ENCODE measurements at regions not wholly inside any gene's neighbourhood (a gene's known extent, or its start where the extent isn't known, plus 50 kb on each side); places are given as distances from the start of the nearest gene placed in this dataset.

DNA sequence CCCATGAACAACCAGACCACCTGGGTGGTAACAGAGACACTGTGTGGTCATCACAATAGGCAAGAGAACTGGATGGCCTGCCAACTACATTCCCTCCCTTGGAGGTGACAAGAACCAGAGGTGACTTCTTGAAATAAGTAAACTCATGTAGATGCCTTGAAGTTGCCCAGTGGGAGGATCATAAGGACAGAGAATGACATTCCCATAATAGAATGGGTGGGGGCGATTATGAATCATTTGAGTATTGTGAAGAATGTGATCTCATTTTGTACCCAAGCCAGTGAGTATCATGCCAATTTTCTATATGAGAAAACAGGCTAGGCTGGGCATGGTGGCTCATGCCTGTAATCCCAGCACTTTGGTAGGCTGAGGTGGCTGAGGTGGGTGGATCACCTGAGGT is 211.4 kb upstream of the GYPC start:
- DNase-seq, result no peak

DNA sequence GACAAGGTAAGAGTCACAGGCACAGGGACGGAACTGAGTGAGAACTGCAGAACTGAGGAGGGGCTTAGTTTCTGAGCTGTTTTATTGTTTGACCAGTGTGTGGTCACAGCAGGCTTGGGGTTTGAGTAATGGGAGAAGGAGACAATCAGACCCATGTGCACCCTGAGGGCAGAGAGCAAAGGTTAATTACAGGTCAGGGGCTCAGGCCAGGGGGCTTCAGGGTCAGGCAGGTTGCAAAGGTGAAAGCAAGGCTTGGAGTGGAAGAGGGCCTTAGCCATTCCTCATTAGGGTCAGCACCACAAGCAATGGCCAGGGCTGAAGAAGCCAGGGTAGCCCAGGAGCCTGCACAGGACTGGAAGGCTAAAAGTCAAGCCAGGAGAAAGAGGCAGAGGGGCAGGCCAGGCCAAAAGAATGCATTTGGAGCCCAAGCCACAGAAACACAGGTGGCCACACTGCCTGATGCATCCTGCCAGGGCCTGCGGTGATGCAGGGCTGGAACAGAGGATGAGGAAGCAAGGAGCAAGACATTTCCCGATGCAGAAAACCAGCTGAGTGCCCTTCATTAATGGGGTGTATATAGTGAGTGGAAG is 209.8 kb upstream of the GYPC start:
- DNase-seq, result no peak

DNA sequence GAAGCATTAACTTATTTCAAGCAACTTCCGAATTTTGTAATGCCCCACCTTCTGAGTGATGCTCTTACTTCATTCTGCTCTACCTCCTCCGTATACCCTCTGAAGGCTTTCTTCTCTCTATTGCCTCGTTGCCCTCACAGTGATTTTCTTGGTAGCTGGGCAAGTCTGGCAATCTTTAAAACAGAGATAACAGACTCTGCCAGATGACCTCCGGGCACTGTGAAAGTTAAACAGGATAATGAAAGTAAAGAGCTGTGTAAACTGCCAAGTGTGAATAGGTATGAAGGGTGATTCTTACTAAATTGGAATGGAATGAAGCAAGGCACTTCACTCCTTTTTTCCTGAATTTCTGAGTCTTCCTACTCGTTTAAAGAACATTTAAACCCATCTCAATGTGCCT is 207.3 kb upstream of the GYPC start:
- DNase-seq, result no peak

DNA sequence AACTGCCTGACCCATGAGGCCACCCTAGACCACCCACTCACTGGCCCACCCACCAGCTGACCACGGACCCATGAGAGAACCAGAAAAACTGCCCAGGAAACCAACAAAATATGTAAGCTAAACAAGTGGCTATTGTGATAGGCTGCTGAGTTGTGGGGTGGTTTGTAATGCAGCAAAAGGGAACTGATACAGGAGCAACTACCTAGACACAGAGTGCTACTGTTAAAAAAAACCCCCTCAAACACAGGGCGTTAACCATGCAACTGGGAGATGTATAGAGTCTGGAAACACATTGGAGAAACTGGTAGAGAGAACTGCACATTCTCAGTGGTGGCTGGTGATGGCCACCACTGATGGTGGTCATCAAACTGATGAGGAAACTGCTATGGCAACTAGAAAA is 206.3 kb upstream of the GYPC start:
- no peak for DNase-seq

DNA sequence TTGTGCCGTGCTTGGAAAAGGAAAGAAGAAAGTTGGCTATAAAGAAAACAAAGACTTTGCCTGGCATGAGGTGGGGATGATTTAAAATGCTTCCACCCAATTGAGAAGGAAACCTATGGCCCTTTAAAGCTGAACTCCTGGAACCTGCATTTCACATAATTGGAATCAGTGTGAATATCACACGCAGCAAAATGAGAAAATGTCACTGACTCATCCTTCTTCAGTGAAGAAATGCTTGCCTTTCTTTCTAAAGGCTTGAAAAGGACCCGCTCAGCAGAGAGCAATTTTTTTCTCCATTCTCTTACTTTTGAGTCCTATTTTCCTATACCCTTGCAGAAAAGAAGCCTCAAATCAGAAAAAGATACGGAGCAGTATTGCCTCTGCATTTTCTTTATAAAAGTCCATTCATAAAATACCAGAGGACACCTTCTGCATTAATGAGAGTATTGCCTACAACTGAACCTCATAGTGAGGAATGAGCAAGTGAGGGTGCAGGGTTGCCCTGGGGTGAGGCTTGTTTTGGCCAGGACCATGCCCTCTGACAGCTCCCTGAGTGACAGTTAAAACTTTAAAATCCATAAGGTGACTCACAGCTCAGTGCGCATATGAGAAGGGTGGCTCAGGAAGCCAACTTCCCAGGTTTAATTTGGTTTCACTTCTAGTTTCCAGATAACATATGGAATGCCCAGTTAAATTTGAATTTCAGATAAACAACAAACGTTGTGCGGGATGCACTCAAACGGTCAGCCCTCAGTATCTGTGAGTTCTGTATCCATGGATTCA is 191.9 kb upstream of the GYPC start:
- no peak for DNase-seq

DNA sequence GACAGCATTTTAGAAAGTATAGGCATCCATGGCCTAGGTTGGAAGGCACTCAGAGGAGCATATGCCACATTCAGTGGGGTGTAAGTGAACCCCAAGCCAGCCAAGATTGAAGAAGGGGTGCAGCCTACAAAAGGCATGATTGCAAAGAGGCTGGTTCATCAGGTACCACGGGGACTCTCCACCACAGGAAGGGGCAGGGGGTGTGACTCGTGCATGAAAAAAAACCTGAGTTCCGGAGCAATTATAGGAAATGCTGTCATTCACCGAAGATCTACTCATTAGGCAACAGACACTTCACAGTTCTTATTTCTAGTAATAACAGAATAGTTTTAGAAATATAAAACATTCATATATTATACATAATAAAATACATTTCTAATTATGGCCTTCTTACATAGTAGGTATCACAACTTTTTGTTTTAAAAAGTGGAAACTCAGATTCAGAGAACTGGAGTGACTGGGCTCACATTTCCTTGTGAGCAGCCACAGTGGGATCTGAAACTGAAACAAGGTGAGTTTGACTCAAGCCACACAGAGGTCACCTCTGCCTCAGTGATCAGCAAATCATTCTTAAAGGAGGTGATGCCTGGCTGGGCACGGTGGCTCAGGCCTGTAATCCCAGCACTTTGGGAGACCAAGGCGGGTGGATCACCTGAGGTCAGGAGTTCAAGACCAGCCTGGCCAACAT is 188.4 kb upstream of the GYPC start:
- DNase-seq, result no peak

DNA sequence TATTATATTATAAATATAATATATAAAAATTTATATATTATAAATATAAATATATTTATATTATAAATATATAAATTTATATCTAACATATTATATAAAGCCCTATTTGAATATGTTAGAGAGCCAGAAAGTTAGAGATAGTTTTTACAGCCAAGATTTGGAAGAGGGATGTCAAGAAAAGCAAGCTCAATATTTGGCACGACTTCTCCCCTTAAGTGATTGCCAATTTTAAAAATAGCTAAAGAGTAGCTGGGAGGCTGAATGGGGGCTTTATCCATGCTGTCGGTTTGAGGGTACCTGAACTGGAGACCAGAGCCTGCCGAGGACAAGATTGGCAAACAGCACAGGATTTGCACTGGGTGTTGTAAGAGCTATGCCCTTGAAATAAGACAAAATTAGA is 180.9 kb upstream of the GYPC start:
- no peak for DNase-seq

DNA sequence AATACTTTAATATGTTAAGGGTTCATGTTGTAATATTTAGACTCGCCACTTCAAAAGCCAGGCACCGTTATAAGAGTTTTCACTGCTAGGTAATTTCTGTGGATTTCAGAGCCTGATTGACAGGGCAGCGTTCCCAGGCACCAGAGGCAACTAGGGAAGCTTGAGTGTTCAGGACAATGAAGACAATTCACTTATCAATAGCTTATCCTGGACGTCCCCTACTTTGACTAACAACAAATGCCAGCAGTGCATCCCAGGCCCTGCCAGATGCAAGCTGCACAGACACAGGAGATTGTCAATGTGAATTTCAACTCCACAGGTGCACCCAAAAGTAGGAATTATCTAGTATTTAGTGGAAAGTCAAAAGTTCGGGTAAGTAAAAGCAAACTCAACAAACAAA is 179.3 kb upstream of the GYPC start:
- DNase-seq, result no peak

DNA sequence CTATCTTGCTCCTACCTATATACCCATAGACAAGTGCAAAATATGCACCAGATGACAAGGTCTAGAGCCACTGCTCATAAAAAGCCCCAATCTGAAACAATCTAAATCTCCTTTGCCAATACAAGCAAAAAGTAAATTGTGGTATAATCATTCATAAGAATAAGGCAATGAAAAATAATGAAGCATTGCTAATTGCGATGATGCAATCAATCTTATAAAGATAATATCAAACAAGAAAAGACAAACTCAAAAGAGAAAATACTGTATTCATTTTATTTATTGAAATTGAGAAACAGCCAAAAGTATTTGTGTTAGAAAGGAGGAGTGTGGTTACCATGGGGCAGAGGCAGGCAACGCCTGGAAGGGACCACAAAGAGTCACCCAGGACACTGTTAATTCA is 175.9 kb upstream of the GYPC start:
- no peak for DNase-seq

DNA sequence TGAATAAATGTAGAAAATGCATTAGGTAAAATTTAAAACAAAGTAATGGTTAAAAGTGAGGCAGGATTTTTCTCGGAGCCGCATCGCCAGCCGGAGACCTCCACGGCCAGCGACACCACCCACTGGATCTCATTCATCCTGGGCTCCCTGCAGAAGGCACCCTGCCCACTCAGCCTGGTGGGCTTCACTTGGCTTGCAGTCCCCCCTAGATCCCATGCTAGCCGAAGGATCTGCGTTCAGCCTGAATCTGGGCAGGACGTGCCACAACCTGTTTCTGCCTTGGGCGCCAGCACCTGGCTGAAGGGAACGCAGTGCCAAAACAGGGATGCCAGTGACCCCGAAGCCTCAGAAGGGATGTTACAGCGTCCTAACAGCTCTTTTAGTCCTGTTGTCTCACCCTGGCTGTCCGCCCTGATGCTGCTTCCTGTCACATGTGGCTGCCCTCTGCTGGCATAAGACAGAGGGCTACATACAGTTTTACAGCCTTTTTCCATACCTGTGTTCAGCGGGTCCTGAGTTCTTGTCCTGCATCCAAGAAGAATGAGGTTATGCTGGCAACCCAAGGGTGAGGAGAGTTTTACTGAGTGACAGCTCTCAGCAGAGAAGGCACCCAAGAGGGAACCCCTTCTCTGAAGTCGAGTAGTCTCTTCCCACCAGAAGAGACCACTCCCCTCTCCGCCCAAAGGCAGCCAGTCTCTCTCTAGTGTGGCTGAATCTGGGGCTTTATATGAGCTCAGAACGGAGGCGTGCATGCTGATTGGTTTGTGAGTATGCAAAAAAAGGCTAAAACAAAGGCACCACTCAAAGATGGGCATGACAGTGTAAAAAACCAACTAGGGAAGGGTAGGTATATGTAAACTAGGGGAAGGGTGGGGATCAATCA is 173.1 kb upstream of the GYPC start:
- DNase-seq, result no peak

DNA sequence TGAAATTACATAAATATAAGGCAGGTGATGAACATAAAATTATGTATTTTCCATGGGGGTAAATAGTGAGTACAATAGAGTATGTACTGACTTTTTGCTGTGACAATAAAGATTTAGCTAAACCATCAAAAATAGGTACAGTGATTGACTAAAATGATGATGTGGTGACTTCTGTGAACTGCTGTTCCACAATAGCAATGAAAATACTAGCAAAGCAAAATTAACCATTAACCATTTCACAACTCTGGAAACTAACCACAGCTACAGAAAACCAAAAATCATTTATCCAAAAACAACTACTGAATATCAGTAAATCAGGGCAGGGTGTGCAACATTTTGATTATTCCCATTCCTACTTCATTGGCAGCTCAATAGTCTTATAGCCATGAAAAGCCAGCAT is 161.4 kb upstream of the GYPC start:
- no peak for DNase-seq

DNA sequence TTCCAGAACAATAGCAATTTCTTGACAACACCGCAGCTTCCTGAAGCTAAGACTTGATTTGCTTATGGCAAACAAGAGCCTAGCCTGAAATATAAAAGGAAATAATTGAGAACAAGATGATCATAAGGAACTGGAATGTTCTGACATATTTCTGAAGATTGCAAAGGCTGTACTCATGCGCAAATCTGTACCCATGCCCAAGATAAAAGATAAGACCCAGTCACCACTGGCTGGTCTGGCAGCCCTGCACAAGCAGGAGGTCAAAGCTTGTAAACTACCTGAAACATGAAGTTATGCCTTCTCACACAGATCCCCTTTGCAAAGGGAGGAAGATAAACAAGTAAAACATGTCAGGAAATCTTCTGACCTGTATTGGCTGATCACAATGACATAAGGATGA is 160.8 kb upstream of the GYPC start:
- DNase-seq, result no peak

DNA sequence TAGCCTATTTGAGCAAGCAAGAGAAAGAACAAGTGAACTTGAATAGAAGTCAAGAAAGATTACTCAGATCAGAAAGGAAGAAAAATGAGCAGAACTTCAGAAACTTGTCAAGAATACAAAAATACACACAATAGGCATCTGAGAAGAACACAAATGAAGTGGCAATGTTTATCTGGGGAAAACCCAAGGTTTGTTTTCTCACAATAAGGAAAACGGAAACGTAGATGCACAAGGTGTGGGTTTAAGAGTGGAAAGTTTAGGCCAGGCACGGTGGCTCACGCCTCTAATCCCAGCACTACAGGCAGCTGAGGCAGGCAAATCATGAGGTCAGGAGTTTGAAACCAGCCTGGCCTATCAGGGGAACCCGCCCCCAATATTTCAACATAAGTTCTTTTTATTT is 159.5 kb upstream of the GYPC start:
- DNase-seq, result no peak

DNA sequence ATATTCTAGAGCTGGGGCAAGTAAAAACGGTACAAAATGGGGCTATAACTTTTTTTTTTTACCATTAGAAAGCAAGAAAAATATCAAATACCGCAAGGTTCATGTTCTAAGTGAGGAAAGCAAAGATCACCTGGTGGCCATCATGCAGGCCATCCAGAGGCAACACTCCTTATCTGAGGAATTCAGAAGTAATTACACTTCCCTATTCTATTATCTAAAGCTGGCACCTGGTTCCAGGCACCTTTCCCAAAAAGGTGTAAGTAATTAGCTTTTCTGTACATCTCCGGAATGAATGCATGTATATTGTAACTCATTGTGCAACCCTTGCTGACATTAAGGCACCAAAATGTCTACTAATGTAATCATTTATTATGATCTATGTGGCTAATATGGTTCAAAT is 152.5 kb upstream of the GYPC start:
- no peak for DNase-seq

DNA sequence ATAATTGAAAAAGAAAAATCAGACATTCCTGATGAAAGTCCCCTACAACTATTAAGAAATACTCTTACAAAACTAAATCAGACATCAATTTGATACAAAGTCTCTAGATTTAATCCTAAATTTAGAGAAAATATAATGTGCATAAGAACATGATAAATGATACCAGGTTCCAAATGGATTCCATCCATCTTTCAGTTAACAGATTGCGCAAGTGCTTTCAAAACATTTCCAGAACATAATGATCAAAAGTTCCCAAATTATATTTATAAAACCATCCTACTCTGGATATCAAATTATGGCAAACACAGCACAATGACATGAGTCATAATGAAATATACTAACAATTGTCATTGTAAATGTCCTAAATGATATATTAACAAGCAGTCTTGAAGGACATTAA is 151.0 kb upstream of the GYPC start:
- DNase-seq, result no peak

DNA sequence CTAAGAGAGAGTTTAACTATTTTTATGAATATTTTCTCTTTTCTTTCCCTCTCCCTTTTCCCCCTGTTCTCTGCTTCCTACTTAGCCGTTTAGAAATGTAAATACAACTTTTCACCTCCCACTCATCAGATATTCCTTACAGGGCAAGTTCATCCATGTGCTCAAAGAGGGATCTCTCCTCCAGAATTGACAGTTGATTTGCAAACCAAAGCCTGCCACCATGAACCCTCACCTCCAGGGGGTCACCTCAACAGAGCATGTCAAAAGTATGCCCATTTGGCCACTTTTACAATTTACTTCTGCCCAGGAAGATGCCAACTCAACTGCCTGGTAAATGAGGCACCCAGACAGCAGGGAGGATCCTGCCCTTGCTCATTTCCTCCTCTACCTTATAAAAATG is 149.2 kb upstream of the GYPC start:
- no peak for DNase-seq

DNA sequence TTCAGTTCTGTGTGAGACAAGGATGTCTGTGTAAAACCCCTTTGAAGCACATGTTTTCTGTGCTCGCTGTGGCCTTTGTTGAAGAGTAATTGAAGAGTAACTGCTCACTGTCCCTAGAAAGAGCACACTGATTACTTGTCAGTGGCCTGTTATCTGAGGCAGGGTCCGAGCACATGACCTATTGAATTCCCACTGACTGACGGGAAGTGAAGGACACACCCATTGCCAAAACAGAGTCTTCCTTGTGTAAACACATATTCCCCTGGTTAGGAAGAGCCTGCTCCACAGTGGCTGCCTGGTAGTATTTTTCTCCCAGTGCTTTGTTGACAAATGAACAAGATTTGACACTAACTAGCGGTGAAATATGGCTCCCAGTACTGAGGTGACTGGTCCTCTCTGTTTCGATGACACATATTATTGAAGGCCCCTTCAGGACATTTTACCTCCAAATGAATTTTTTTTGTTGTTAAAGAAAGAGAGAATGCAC is 148.5 kb upstream of the GYPC start:
- no peak for DNase-seq

DNA sequence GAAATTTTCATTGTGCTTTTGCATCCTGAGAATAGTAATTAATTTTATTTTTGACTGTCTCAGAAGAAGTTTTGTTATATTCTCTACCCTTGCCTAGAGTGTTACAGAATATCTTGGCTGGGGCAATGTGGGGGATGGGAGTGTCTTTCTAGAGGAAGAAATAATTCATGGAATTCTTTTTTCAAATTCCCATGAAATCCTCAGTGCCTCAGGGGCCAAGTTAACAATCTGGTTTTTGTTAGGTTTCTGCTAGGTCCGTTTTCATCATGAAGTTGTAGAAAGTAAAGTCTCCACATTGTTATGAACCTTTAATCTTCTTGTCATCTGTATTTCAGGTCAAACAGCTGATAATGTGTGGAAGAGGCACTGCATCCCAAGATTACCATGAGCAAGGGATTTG is 145.6 kb upstream of the GYPC start:
- no peak for DNase-seq

DNA sequence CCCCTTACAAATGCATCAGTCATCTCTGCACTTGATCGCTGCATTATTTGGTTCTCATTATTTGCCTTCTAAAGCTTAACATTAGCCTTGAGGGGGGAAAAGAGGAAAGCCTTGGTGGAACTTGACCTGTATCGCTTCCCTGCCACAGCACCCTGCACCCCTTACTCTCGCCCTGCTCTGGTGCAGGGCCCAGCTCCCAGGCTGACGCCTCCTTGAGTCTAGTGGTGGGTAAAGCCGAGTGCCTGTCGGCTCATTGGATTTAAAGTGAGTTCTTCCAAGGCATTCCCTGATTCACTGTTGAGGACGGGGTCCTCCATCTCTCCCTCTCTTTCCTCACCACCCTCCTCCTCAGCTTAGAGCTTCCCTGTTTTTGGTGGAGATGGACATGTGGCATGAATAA is 145.0 kb upstream of the GYPC start:
- no peak for DNase-seq

DNA sequence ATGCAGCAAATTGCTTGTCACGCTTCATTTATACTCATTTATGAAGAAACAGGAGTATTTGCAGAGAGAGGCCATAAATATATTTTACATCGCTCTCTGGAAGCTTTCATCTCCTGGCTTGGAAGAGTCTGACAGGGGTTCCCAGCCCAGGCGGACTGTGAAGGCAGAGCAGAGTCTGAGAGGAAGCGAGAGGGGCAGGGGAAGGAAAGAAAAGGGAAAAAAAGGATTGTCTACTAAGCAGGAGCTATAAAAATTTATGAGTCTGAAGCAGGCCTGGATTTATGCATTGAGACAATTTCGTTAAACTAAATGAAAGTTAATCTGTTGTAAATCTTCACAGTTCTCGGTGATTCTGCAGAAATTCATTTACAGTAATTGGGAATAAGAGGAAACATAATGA is 143.9 kb upstream of the GYPC start:
- no peak for DNase-seq

DNA sequence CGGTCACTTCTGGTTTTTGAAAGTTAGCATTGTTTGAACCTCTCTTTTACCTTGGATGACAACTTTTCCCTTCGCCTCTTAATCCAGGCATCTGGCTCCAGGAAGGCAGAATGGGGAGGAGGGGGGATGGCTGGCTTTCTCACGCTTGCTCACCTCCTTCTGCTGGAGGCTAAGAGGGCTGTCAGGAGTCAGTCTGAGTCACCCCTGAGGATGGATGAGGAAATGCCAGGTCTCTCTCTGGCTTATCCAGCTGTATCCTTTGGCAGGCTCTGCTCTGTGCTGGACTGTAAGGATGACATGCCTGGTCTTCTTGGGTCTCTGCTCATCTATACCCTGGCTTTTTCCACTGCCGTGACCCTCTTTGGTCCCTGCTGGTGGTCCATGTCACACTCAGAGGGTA is 142.9 kb upstream of the GYPC start:
- DNase-seq, result no peak

DNA sequence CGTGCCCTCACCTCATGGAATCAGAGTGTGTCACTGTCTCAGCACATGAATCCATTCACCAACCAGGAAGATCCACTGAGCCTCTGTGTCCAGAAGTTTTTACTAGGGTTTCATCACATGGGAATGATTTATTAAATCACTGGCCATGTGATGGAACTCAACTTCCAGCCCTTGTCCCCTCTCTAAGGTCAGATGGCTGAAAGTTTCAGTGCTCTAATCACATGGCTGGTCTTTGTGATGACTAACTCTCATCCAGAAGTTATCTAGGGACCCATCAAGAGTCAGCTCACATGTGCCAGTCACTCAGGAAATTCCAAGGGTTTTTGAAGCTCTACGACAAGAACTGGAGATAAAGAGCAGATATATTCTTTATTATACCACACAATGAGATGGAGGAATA is 140.5 kb upstream of the GYPC start:
- no peak for DNase-seq

DNA sequence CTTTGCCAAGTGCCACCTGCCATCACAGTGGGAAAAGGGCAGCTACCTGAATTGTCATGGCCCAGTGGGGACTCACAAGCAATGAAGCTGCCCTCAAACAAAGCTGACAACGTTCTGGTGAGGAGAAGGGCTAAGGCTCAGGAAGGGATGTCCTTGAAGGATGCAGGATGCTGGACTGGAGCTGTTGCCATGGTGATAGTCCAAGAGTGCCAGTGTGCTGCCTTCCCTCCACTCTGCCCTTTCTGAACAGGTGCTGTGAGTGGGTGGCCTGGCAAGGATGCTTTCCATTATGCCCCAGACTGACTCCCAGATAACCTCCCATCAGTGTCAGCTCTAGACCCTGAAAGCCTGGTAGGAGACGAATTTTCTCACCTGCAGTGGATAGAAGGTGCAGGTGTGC is 137.8 kb upstream of the GYPC start:
- no peak for DNase-seq
